Stomach (tissue), 8 donors: ENCODE measurements at regions not wholly inside any gene's neighbourhood (a gene's known extent, or its start where the extent isn't known, plus 50 kb on each side); places are given as distances from the start of the nearest gene placed in this dataset.

ENCODE experiments used
- DNase-seq, 2 donors: peaks; one replicate each; pipeline versions ENCODE4 v3.0.0 to v3.0.0-alpha.2; 2013 to 2019
- H3K27ac ChIP-seq, 5 donors: fragments of 200-600 bp in 4 of 5; sonication (generic) in 4 of 5; one replicate each; pipeline ENCODE4 v1.5.1; 2013 to 2019; ENCODE audit warnings: mild to moderate bottlenecking in 1 of 5, moderate library complexity in 1 of 5
- H3K27me3 ChIP-seq, 3 donors: fragments of 200-600 bp; sonication (generic); one replicate each; pipeline ENCODE4 v1.5.1; 2017 to 2019; ENCODE audit warnings: mixed run types in 1 of 3
- H3K36me3 ChIP-seq, 4 donors: fragments of 200-600 bp; sonication (generic); 1 replicate in 3 of 4; 2 replicates in 1 of 4; pipeline ENCODE4 v1.5.1; 2016 to 2019
- H3K4me1 ChIP-seq, 4 donors: fragments of 200-600 bp; sonication (generic); one replicate each; pipeline ENCODE4 v1.5.1; 2016 to 2019
- H3K4me3 ChIP-seq, 4 donors: fragments of 200-600 bp; sonication (generic) in 3 of 4; one replicate each; pipeline ENCODE4 v1.5.1; 2016 to 2019; ENCODE audit warnings: mild to moderate bottlenecking in 1 of 4
- H3K9me3 ChIP-seq, 4 donors: fragments of 200-600 bp; sonication (generic); one replicate each; pipeline ENCODE4 v1.5.1; 2016 to 2019
- EP300 ChIP-seq: sonication (generic); formaldehyde crosslinking; IDR thresholded peaks from one replicate; pipeline ENCODE4 v1.6.1; 2017; ENCODE audit warnings: antibody characterized with exemption
- POLR2A ChIP-seq, 4 donors: fragments of 450-650 bp; IDR thresholded peaks; one replicate each; pipeline ENCODE4 v1.6.1; 2016; ENCODE audit warnings: antibody characterized with exemption in 4 of 4, control low read depth in 2 of 4, mild to moderate bottlenecking in 1 of 4, moderate library complexity in 1 of 4
- POLR2AphosphoS5 ChIP-seq, 3 donors: sonication (generic); formaldehyde crosslinking; IDR thresholded peaks; one replicate each; pipeline ENCODE4 v1.6.1; 2016; ENCODE audit warnings: antibody characterized with exemption in 3 of 3
- WGBS, 5 donors: extraction: QIAGEN DNeasy Blood & Tissue Kit in 3 of 5; methylation state at CpG; one replicate each; pipeline versions ENCODE4 v1.1.5 to v1.1.7; 2013 to 2018; 5-methylcytosine and 5-hydroxymethylcytosine counted together
- intact Hi-C: fragments of 100-400 bp; cut with DNase I; formaldehyde crosslinking; loops from one replicate; pipeline ENCODE4 v1.15.1; 2023; ENCODE audit warnings: low total_unique reads
- TF ChIP-seq, protein P1 (sequence below), 7 experiments: fragments of 450-650 bp in 4 of 7; fragments of 200-600 bp in 3 of 7; sonication (generic) in 3 of 7; IDR thresholded peaks; one replicate each; pipeline ENCODE4 v1.5.1; 2016 to 2019; ENCODE audit warnings: antibody characterized with exemption in 7 of 7, control low read depth in 2 of 7, mild to moderate bottlenecking in 1 of 7
- donor health status: healthy with polysubstance abuse.
- donor health status: Bipolar disorder and iron deficiency.
- donor health status: healthy.

DNA sequence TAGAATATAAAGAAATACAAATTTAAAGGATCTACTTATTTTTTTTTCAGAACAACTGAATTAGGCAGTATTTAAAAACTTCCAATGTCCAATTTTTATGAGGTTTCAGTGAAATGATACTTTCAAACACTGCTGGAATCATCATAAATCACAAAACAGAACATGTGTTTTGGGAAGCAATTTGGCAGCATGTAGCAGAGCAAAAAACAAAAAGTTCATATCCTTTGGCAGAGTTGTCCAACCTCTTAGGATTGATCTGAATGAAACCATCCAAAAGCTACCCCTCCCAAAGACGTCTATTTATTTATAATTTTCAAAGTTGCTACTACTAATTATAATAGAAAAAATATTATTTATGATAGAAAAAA, 192.4 kb upstream of the PUM3 start:
- Histone ChIP-seq H3K36me3 (no peaks in the 10 kb centered on the region), H3K9me3 (no peaks in the 10 kb centered on the region), H3K4me3 (no peak overlapping the region), H3K27ac (no peak overlapping the region), H3K4me1 (no peaks in the 10 kb centered on the region), H3K27me3 (no peaks in the 10 kb centered on the region)
- intact Hi-C loops: no loop called here
- DNase-seq: peak in 1 of 2 donors; percentile 8
- TF ChIP-seq POLR2A (IDR thresholded peaks at IDR 0.05) (no peak), POLR2AphosphoS5 (IDR thresholded peaks at IDR 0.05) (no peak), EP300 (no peak)
- TF ChIP-seq, protein P1, sequence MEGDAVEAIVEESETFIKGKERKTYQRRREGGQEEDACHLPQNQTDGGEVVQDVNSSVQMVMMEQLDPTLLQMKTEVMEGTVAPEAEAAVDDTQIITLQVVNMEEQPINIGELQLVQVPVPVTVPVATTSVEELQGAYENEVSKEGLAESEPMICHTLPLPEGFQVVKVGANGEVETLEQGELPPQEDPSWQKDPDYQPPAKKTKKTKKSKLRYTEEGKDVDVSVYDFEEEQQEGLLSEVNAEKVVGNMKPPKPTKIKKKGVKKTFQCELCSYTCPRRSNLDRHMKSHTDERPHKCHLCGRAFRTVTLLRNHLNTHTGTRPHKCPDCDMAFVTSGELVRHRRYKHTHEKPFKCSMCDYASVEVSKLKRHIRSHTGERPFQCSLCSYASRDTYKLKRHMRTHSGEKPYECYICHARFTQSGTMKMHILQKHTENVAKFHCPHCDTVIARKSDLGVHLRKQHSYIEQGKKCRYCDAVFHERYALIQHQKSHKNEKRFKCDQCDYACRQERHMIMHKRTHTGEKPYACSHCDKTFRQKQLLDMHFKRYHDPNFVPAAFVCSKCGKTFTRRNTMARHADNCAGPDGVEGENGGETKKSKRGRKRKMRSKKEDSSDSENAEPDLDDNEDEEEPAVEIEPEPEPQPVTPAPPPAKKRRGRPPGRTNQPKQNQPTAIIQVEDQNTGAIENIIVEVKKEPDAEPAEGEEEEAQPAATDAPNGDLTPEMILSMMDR (IDR thresholded peaks at IDR 0.05): no peak
- 38 to 66% (median 53%) methylated on average over 1 of the region's 1 CpG for WGBS, 5 donors

DNA sequence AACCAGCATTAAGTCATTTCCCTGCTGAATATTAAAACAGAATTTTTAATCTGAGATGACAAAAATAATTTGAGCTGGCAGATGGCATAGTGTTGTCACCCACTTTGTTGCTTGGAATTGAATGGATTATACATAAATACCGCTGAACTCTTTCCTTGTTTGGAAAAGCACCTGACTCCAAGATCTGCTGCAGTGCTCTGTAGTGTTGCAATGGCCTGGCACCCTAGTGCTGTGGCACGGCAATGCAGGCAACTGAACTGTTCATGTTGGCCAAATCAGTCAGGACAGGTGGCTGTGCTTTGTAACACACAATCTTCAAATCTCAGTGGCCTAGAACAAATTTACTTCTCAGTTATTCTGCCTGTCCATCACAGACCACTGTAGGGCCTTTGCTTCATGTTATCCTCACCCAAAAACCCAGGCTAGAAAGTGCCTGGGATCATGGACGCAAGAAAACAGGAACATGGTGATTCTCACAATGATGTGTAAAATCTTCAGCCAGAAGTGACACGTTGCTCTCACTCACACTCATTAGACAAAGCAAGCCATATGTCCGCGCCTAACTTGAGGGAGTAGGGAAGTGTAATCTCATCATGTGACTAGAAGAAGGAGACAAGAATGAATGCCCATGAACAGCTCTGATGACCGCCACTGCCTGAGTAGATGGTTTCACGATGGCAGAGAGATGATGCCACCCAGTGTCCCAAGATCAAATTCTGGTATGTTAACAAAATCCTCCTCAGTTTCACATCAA, 191.9 kb upstream of the PUM3 start:
- H3K9me3 ChIP-seq: no peaks in the 10 kb centered on the region
- DNase-seq: no peak
- H3K36me3 ChIP-seq: no peaks in the 10 kb centered on the region
- no peak overlapping the region for H3K4me3 ChIP-seq
- no peaks in the 10 kb centered on the region for H3K4me1 ChIP-seq
- no peak overlapping the region for H3K27ac ChIP-seq
- H3K27me3 ChIP-seq: no peaks in the 10 kb centered on the region
- WGBS, 5 donors: 84 to 90% (median 87%) methylated on average over 8 of the region's 8 CpGs
- TF ChIP-seq EP300 (no peak), POLR2AphosphoS5 (IDR thresholded peaks at IDR 0.05) (no peak), POLR2A (IDR thresholded peaks at IDR 0.05) (no peak)
- TF ChIP-seq, protein P1 (IDR thresholded peaks at IDR 0.05): no peak
- intact Hi-C loops: no loop called here

DNA sequence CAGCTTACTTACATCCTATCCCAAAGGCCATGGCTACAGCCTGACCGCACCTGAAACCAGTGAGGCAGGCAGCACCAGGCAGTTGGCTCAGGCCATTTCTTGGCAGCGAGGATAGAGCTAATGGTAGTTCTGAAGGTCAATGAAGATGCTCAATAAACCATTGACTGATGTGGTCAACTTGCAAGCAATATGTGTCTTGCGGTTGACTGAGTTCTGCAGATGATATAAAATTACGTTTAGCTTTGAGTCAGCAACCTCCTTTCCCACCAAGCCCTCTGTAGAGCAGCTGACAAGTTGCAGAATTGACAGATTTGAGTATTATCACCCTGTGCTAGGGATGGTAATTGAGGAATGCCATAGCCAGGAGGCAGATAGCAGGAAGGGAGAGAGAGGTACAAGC, 189.0 kb upstream of the PUM3 start:
- Histone ChIP-seq H3K9me3 (no peaks in the 10 kb centered on the region), H3K36me3 (no peaks in the 10 kb centered on the region), H3K4me1 (no peaks in the 10 kb centered on the region), H3K27ac (no peak overlapping the region), H3K27me3 (no peaks in the 10 kb centered on the region), H3K4me3 (no peak overlapping the region)
- DNase-seq: no peak
- TF ChIP-seq, protein P1 (IDR thresholded peaks at IDR 0.05): no peak
- TF ChIP-seq POLR2AphosphoS5 (IDR thresholded peaks at IDR 0.05) (no peak), EP300 (no peak), POLR2A (IDR thresholded peaks at IDR 0.05) (no peak)
- WGBS, 5 donors: 80 to 89% (median 86%) methylated on average over 4 of the region's 4 CpGs
- intact Hi-C loops: no loop called here

DNA sequence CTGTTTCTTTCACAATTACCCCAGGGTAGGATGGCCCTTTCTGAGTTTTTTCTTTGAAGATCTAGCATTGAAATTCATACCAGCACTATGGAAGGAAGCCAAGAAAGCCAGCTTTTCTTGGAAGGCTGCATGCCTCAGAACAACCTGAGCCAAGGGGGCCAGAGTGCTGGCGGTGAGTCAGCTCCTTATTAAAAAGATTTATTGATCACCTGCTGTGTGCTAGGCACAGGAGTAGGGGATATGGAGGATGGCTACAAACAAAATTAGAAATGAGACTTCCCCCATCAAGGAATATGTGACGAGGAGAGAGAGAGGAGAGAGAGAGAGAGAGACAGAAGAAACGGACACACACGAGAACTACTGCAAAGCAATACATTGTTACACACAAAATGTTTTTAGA, 184.6 kb upstream of the PUM3 start:
- TF ChIP-seq, protein P1 (IDR thresholded peaks at IDR 0.05): no peak
- TF ChIP-seq POLR2A (IDR thresholded peaks at IDR 0.05): no peak
- TF ChIP-seq EP300: no peak
- Histone ChIP-seq H3K36me3 (no peaks in the 10 kb centered on the region), H3K27me3 (no peaks in the 10 kb centered on the region), H3K4me3 (no peak overlapping the region), H3K9me3 (no peaks in the 10 kb centered on the region), H3K27ac (no peak overlapping the region), H3K4me1 (no peaks in the 10 kb centered on the region)
- peak in 1 of 2 donors; percentile 31 for DNase-seq
- 62 to 79% (median 77%) methylated on average over 4 of the region's 4 CpGs for WGBS, 5 donors
- intact Hi-C loops: no loop called here
